Neutrophil (primary cell): ENCODE measurements at regions not wholly inside any gene's neighbourhood (a gene's known extent, or its start where the extent isn't known, plus 50 kb on each side); places are given as distances from the start of the nearest gene placed in this dataset.

Experiments
- H3K27ac ChIP-seq: fragments of 200-600 bp; sonication (generic); 2 replicates; pipeline ENCODE4 v1.5.1; 2016; ENCODE audit warnings: mild to moderate bottlenecking, moderate library complexity
- H3K27me3 ChIP-seq: fragments of 200-600 bp; sonication (generic); 2 replicates; pipeline ENCODE4 v1.6.0; 2016; ENCODE audit warnings: mild to moderate bottlenecking
- H3K36me3 ChIP-seq: fragments of 200-600 bp; sonication (generic); 2 replicates; pipeline ENCODE4 v1.5.1; 2017
- H3K4me1 ChIP-seq, 2 experiments: fragments of 200-600 bp in 1 of 2; sonication (generic) in 1 of 2; 1 replicate in 1 of 2; 2 replicates in 1 of 2; pipeline versions ENCODE4 v1.5.1 to v1.6.1; 2013 to 2016; ENCODE audit warnings: low read depth in 1 of 2, low read length in 1 of 2, mild to moderate bottlenecking in 1 of 2, moderate library complexity in 1 of 2; ENCODE audit not compliant: control insufficient read depth in 1 of 2, insufficient read depth in 1 of 2
- H3K4me3 ChIP-seq, 2 experiments: fragments of 200-600 bp in 1 of 2; sonication (generic) in 1 of 2; 1 replicate in 1 of 2; 2 replicates in 1 of 2; pipeline ENCODE4 v1.5.1; 2013 to 2016; ENCODE audit warnings: low read depth in 1 of 2, low read length in 1 of 2, mild to moderate bottlenecking in 1 of 2, moderate library complexity in 1 of 2
- H3K9me3 ChIP-seq: fragments of 200-600 bp; sonication (generic); 2 replicates; pipeline ENCODE4 v1.5.1; 2016
- TF ChIP-seq, protein P1 (sequence below): fragments of 200-600 bp; sonication (generic); IDR thresholded peaks from 2 replicates; pipeline ENCODE4 v1.5.1; 2016; ENCODE audit warnings: antibody characterized with exemption

DNA sequence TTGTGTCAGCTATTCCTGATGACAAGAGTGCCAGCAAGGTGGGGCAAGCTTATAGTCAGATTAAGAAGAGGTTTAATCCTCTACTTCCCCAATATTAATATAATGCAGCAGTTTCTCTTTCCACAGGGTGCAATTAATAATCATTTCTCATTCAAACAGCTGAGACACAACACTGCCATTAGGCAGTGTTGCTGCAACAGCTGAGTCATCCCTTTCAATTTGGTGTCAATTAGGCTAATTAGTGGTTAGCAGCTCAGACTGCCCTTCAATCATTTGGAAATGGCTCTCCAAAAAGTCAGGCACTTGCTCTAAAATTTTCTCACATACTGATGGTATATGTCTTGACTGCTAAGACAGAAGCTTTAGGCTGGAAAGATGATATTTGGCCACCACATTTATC lies 265.7 kb upstream of the FAM241A start:
- no peak overlapping the region for H3K4me3 ChIP-seq
- H3K9me3 ChIP-seq = no peaks in the 10 kb centered on the region
- H3K27ac ChIP-seq = no peak overlapping the region
- H3K36me3 ChIP-seq = no peaks in the 10 kb centered on the region
- no peaks in the 10 kb centered on the region for H3K4me1 ChIP-seq
- TF ChIP-seq, protein P1, sequence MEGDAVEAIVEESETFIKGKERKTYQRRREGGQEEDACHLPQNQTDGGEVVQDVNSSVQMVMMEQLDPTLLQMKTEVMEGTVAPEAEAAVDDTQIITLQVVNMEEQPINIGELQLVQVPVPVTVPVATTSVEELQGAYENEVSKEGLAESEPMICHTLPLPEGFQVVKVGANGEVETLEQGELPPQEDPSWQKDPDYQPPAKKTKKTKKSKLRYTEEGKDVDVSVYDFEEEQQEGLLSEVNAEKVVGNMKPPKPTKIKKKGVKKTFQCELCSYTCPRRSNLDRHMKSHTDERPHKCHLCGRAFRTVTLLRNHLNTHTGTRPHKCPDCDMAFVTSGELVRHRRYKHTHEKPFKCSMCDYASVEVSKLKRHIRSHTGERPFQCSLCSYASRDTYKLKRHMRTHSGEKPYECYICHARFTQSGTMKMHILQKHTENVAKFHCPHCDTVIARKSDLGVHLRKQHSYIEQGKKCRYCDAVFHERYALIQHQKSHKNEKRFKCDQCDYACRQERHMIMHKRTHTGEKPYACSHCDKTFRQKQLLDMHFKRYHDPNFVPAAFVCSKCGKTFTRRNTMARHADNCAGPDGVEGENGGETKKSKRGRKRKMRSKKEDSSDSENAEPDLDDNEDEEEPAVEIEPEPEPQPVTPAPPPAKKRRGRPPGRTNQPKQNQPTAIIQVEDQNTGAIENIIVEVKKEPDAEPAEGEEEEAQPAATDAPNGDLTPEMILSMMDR = no peak
- no peaks in the 10 kb centered on the region for H3K27me3 ChIP-seq

DNA sequence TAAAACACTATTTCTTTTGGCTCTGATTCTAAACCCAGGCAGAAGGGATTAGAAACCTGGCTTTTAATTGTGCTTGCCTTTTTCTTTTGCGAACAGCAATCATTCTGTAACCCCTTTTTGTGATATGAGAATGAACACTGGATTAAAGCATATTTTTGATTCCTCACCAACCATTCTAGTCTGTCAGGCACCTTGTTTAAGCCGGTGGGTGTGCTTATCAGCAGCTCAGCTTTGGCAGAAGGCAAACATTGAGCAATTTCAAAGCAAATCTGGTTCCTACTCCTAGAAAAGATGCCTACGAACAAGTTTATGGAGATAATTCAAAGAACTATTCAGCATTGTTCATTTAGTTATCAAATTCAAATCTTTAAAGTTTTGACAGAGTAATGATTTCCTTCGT lies 265.1 kb upstream of the FAM241A start:
- TF ChIP-seq, protein P1 = no peak

DNA sequence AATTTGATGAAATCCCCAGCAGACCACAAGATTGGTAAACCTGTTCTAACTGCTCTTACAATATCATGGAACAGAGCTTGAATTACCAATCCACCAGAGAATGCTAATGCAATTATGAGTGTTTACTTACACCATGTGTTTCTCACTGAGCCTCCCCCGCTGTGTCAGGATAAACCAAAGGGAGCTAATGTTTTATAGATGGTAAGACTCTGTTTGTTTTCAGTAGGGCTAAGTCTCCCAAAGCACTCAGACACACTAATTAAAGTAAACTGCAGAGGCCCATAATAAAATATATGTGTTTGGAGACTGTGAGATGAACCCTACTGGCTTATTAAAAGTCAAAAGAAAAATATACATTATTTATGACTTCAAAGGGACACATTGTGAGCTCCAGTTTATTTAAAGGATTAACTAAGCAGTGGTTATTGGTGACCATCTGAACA lies 261.7 kb upstream of the FAM241A start:
- H3K4me3 ChIP-seq = no peak overlapping the region
- H3K36me3 ChIP-seq = no peaks in the 10 kb centered on the region
- no peaks in the 10 kb centered on the region for H3K27me3 ChIP-seq
- TF ChIP-seq, protein P1 = no peak
- H3K27ac ChIP-seq = no peak overlapping the region
- no peaks in the 10 kb centered on the region for H3K4me1 ChIP-seq
- H3K9me3 ChIP-seq = no peaks in the 10 kb centered on the region

More for the DNA sequence above, 265.1 kb upstream of the FAM241A start:
- Histone ChIP-seq H3K36me3 (no peaks in the 10 kb centered on the region), H3K27ac (no peak overlapping the region), H3K9me3 (no peaks in the 10 kb centered on the region), H3K27me3 (no peaks in the 10 kb centered on the region), H3K4me1 (no peaks in the 10 kb centered on the region), H3K4me3 (no peak overlapping the region)

- TF ChIP-seq, protein P1 = no peak
Observed at GRCh38 chr4:111890412-111890811, 254.8 kb upstream of the FAM241A start.

GRCh38 chr4:111905511-111905910 lies 239.7 kb upstream of the FAM241A start:
- TF ChIP-seq, protein P1 = no peak
- H3K4me3 ChIP-seq = no peak overlapping the region
- H3K9me3 ChIP-seq = no peaks in the 10 kb centered on the region
- no peak overlapping the region for H3K27ac ChIP-seq
- no peaks in the 10 kb centered on the region for H3K36me3 ChIP-seq
- H3K4me1 ChIP-seq = no peaks in the 10 kb centered on the region
- H3K27me3 ChIP-seq = no peaks in the 10 kb centered on the region

More at GRCh38 chr4:111890412-111890811, 254.8 kb upstream of the FAM241A start:
- H3K36me3 ChIP-seq = no peaks in the 10 kb centered on the region
- no peak overlapping the region for H3K27ac ChIP-seq
- H3K4me3 ChIP-seq = no peak overlapping the region
- H3K27me3 ChIP-seq = no peaks in the 10 kb centered on the region
- H3K9me3 ChIP-seq = no peaks in the 10 kb centered on the region
- no peaks in the 10 kb centered on the region for H3K4me1 ChIP-seq

DNA sequence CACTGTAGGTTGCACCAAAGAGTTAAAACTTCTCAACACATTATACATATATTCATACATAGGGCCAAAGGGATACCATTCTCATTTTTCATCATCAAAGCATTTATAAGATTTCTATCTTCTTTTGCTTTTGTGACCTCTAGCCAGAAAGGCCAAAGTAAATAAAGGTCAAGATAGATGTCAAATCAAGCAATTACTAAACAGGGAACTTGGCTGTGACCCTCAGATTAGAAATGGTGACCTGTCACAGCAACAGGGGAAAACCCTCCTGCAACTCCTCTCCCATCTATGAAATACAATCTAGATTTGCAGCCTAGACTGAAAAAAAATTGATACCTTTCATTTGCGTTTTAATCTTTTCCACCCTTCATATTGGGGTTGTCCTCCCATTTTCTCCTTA lies 225.6 kb upstream of the FAM241A start:
- H3K4me3 ChIP-seq = no peak overlapping the region

More for the DNA sequence above, 225.6 kb upstream of the FAM241A start:
- H3K4me1 ChIP-seq = no peaks in the 10 kb centered on the region
- no peaks in the 10 kb centered on the region for H3K36me3 ChIP-seq
- H3K27me3 ChIP-seq = no peaks in the 10 kb centered on the region
- no peaks in the 10 kb centered on the region for H3K9me3 ChIP-seq
- H3K27ac ChIP-seq = no peak overlapping the region
- TF ChIP-seq, protein P1 = no peak
